ENCODE measurements at regions not wholly inside any gene's neighbourhood (a gene's known extent, or its start where the extent isn't known, plus 50 kb on each side); places are given as distances from the start of the nearest gene placed in this dataset.
A peak's percentile ranks its signal among the peaks of the same experiment; 100 is the strongest.

DNA sequence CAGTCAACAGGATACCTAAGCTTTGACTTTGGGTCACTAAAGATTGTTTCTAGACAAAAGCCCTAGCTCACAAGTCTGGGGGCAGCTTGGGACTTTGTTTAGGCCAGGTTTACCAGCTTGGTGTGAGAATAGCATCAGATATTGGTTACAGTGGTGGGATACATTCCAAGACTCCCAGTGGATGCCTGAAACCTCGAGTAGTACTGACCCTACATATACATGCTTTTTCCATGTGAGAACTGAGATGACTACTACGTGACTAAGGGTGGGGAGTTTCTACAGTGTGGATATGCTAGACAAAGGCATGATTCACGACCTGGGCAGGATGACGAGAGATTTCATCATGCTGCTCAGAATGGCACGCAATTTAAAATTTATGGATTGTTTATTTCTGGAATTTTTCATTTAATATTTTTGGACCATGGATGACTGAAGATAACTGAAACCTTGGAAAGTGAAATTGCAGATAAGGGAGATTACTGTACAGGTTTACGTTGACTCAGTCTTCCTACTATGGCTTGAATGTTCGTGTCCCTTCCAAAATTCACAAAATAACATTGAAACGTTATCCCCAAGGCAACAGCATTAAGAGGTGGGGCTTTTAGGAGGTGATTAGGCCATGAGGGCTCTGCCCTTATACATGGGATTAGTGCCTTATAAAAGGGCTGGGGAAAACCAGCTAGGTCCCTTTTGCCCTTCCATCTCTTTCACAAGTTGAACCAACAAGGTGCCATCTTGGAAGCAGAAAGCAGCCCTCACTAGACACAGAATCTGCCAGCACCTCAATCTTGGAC lies 50.2 kb upstream of the CTAGE1 start:
- peak; percentile 80 for DNase-seq (ENCODE audit: low read depth)
- in situ Hi-C loops (cut with HindIII; ENCODE audit: low pct_unique_long_range_greater_than_20kb, low sequenced_read_pairs) = no loop called here

DNA sequence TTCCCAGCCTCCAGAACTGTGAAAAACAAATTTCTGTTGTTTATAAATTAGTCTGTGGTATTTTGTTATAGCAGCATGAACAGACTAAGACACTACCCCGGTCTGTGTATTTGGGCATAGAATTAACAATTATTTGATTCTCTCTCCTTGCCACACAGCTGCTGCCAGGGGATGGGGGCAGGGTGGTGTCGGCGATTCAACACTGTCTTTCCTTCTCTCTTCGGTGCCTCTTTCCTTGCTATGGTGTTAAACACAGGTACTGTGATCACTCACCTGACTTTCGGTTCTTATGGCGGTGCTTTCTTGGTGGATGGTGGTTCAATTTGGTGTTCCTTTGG lies 50.8 kb upstream of the CTAGE1 start:
- in situ Hi-C loops (cut with HindIII; ENCODE audit: low pct_unique_long_range_greater_than_20kb, low sequenced_read_pairs) = no loop called here
- no peak for DNase-seq (ENCODE audit: low read depth)

DNA sequence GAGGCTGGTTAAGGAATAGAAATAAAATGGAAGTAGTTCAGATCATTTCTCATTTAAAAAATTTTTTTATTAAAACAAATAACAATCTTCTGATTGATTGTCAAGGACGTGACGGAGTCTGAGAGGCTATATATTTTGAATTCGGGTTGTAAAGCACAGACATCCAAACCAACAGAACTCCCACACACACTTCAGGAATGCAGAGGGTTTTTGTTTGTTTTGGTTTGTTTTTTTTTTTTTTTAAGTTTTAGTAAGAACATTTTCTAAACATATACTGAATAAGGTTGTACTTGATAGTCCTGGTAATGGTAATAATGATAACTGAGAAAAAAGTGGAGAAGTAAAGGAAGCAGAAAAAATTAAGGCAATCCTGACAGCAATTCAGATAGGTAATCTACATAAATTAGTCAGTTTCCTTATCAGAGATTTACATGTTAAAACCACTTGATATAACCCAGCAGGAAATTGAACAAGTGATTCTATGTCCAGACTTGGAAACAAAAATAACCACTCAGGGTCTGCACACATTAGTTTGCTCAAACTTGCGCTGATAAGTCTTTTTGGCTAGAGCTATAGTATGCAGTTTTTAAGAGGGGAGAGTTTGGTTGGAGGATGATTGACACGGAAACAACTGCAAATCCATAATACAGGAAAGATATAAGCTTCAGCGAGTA lies 51.5 kb upstream of the CTAGE1 start:
- no peak for DNase-seq (ENCODE audit: low read depth)
- in situ Hi-C loops (cut with HindIII; ENCODE audit: low pct_unique_long_range_greater_than_20kb, low sequenced_read_pairs) = no loop called here

DNA sequence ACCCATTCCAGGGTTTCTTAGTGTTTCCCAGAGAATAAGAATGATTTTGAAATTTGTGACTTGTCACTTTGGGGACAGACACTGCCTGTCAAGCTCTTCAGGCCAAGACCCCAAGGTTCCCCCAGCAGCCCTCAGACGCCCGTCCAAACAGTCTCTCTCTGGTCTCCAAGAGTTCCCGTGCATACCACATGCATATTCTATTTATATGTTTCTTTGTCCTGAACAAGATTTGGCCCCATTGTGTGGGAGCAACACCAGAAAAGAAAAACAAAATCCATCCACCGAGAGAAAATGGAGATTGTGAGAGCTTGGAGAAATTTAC lies 52.2 kb upstream of the CTAGE1 start:
- in situ Hi-C loops (cut with HindIII; ENCODE audit: low pct_unique_long_range_greater_than_20kb, low sequenced_read_pairs) = no loop called here

DNA sequence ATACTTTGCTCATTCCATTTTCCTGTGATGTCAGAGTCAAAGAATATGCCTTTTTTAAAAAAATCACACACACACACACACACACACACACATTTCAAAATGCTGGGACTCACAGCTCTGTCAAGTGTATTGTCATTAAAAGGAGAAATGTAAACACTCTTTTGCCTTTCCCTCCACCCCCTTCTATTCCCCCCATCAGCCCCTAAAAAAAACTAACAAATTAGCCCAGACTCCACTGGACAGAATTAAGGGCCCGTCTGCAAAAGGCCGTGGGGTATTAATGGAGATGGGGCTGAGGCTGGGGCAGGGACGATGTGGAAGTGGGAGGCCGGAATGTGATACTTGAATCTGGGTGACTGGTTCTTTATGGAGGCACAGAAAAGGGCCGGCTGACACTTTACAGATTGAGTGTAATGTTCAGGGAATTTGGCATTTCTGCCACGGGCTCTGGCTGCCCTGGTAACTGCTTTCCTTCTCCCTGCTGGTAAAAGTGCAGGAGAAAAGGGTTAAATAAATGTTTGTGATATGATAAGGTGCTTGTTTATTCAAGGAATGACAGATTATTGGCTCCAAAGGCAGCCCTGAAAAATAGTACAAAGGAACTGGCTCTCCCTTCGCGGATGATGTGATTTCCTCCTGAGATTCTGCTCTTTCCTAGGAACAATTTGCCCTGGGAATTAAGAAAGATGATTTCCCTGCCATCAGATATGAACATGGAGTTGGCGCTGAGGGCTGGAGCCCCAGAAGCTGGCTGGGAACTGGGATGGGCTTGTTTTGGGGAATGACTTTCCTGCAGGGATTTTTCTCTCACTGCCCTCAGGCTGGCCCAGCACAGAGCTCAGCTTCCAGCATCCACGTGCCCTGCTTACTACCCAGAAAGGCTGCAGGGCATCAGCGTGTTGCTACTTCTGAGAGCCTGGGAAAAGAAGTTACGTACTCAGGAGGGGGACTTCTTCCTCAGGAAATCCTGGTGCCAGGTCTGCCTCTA lies 52.8 kb upstream of the CTAGE1 start:
- DNase-seq (ENCODE audit: low read depth) = peak; percentile 45
- in situ Hi-C loops (cut with HindIII; ENCODE audit: low pct_unique_long_range_greater_than_20kb, low sequenced_read_pairs) = no loop called here

More for the DNA sequence above, 52.2 kb upstream of the CTAGE1 start:
- DNase-seq (ENCODE audit: low read depth) = no peak

DNA sequence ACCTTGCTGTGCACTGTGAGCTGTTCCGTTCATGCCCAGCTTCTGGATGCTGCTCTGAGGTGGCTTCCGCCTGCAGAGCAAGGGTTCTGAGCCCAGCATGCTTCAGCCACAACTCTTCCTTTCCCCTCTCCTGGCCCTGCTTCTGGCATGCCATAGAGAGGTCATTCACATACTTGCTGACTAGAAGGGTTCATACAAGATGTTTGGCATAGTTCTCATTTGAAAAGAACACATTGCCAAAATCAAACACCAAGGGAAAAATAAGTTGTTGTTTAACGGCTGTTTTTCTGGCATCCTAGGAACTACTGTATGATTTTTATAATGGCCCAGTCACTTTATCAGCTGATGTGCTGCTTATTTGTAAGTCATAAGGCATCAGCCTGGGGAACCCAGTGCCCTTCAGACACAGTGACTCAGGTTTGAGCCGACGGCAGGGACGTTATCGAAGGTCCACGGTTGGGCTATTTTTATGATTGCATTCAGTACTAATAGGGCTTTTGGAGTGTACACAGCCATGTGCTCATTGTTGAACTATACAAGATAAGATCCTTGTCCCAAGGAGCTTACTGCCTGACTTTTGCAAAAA lies 53.9 kb upstream of the CTAGE1 start:
- peak; percentile 22 for DNase-seq (ENCODE audit: low read depth)
- in situ Hi-C loops (cut with HindIII; ENCODE audit: low pct_unique_long_range_greater_than_20kb, low sequenced_read_pairs) = no loop called here

DNA sequence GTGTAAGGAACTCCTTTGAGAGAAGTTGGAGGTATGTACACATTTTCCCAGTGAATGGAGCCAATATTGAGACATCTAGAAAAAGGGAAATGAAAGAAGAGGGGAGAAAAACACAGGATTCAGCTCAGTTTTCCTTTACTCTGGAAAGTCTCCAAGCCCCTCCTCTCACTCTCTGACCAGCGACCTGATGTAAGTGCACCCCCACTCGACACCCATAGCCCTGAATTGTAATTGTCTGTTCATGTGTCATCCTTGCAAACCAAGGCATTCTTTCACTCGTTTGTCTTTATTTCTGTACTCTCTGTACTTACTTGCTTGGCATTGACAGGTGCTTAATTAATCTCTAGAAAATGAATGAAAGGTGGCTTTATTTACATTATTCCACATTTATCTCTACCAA lies 55.7 kb upstream of the CTAGE1 start:
- in situ Hi-C loops (cut with HindIII; ENCODE audit: low pct_unique_long_range_greater_than_20kb, low sequenced_read_pairs) = no loop called here
- DNase-seq (ENCODE audit: low read depth) = no peak

DNA sequence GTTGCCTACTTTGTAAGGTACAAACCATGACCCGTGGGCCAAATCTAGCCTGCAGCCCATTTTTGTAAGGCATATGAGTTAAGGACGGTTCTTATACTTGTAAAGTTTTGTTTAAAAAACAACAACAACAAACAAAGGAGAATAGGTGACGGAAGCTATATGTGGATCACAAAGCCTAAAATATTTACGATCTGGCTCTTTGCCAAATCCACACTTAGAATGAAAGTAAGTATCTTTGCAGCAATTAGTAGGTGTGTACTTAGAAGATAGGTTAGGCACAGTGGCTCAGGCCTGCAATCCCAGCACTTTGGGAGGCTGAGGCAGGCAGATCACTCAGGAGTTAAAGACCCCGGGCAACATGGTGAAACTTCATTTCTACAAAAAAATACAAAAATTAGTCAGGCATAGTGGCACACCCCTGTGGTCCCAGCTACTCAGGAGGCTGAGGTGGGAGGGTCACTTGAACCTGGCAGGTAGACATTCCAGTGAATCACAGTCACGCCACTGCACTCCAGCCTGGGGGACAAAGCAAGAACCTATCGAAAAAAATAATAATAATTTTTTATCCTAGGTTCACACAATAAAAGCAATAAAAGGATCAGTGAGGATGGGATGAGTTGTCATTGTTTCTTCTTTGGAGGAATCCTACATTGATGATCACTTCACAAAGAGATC lies 57.8 kb upstream of the CTAGE1 start:
- in situ Hi-C loops (cut with HindIII; ENCODE audit: low pct_unique_long_range_greater_than_20kb, low sequenced_read_pairs) = no loop called here
- no peak for DNase-seq (ENCODE audit: low read depth)

DNA sequence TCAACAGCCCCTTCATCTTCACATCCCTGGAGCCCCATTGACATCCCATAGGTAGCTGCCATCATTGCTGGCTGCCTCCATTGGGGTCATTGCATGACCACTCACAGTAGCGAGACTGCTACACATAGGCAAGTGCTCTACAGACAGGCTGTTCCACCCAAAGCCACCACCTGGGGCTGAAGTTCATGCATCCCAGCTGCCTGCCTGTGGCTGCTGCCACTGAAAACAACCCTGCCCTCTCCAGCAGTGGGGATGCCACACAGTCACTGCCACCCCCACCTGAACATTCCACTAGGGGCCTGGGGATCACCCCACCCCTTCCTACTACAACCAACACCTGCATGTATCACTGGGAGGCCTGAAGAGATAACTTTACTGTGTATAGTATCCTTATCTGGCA lies 59.5 kb upstream of the CTAGE1 start:
- in situ Hi-C loops (cut with HindIII; ENCODE audit: low pct_unique_long_range_greater_than_20kb, low sequenced_read_pairs) = no loop called here
- no peak for DNase-seq (ENCODE audit: low read depth)

DNA sequence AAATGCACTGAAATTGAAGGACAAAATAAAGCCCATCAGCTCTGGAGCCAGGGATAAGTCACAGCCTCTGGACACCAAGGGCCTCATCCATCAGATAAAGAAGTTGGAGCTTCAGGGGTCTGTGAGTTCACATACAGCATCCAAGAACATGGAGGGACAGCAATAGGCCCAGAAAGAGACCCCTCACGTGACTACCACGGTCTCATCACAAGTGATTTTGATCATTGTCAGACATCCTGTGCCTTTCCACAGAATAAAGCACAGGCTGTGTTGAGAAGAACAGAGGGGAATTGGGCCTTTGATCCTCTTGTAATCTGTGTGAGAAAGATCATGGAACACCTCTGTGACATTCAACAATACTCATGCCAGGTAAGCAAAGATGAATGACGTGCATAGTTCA lies 65.2 kb upstream of the CTAGE1 start:
- in situ Hi-C loops (cut with HindIII; ENCODE audit: low pct_unique_long_range_greater_than_20kb, low sequenced_read_pairs) = no loop called here
- no peak for DNase-seq (ENCODE audit: low read depth)

DNA sequence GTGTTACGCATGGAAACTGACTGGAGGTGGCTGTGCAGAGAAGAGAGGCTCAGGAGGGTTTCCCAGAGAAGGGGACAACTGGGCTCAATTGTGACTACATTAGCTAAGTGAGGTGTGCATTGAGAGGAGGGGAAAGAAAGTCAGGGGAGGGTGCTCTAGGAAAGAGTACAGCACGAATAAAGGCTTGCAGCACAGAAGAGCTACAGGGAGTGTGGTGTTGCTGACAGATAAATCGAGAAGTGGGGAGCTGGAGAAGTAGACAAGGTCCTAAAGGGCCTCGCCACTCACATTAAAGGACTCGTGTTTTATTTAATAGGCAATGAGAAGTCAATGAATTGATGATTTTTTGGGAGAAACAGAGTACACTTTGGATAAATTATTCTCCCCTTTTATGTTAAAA lies 65.7 kb upstream of the CTAGE1 start:
- in situ Hi-C loops (cut with HindIII; ENCODE audit: low pct_unique_long_range_greater_than_20kb, low sequenced_read_pairs) = no loop called here
- no peak for DNase-seq (ENCODE audit: low read depth)

DNA sequence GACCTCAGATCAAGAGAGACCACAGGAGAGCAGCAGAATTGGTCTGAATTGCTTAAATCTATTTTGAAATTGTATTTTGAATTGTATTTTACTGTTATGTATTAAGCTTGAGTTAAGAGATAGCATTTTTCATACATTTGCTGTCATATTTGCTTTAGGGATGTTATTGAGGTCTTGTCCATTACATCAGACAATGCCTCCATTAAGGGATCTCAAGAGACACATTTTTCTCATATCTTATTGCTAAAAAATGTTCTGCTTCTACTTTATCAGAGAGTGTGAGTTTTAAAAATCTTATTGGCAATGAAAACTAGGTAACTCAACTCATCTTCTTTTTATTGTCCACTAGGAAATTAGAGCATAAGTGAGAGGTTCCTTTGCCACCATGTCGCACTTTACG lies 66.8 kb upstream of the CTAGE1 start:
- DNase-seq (ENCODE audit: low read depth) = no peak
- in situ Hi-C loops (cut with HindIII; ENCODE audit: low pct_unique_long_range_greater_than_20kb, low sequenced_read_pairs) = no loop called here

DNA sequence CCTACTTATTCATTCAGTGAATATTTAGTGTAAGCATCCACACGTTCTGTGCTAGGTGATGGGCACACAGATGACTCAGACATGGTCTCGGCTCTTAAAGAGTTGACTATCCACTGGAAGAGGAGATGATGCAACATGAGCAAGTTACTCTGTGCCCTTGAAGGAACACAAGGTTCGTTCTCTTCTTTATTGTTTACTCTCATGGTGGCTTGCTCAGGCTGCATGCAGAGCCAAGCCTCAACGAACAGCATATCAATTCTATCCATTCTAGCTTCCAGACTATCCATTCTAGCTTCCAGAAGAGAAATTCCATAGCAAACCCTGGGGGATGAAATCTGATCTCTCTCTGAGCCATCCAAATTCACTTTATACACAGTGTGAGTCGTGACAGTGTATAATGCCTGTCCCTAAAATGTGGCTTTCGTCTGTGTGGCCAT lies 68.1 kb upstream of the CTAGE1 start:
- in situ Hi-C loops (cut with HindIII; ENCODE audit: low pct_unique_long_range_greater_than_20kb, low sequenced_read_pairs) = no loop called here
- DNase-seq (ENCODE audit: low read depth) = no peak

DNA sequence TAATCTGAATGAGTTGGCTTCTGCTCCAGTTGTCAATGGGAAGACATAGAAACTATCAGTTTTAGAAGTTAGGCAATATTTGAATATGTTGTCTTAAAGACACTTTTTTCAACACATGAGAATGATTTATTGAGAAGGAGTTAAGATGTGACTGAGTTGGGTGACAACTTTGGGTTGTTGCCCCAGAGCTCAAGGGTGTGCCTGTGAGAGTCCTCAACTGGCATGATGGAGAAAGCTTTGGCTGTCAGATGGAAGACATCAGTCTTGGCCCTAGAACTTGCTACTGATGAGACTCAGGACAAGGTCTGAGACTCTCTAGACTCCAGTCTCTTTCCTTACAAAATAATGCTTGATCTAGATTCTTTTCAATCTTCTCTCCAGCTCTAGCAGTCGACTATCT lies 69.0 kb upstream of the CTAGE1 start:
- no peak for DNase-seq (ENCODE audit: low read depth)
- in situ Hi-C loops (cut with HindIII; ENCODE audit: low pct_unique_long_range_greater_than_20kb, low sequenced_read_pairs) = no loop called here

DNA sequence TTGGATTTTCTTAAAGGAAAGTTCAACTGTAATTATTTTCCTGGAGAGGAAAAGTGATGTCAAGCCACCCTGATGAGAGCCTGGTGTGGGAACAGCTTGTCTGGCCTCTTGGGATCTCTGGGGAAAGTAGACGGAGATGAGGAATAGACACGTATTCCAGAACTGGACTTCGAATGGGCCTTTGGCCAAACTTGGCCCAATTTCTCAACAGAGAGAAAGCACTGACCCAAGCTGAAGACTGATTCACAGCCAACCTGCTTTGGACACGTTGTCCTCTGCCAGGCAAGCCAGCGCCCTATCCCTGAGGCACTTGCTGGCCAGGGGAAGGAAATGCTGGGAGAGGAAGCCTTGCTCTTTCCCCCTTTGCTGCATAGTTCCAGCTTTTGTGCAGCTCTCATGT lies 70.8 kb upstream of the CTAGE1 start:
- in situ Hi-C loops (cut with HindIII; ENCODE audit: low pct_unique_long_range_greater_than_20kb, low sequenced_read_pairs) = no loop called here
- no peak for DNase-seq (ENCODE audit: low read depth)

DNA sequence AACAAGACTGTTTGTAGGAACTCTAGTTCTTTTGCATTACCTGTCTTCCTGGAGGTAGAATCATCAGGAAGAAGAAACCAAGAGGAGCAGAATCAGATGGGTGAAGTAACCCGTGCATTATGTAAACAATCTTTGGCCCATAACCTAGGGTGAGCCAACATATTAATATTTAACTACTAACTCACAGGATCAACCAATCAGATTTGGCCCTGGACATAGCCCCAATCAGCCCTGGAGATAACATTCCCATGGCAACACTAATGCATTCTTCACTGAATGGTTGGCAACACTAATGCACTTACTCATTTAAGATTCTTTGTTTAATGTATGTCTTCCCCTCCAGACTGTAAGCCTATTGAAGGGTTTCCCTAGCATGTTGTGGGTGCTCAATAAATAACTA lies 72.0 kb upstream of the CTAGE1 start:
- in situ Hi-C loops (cut with HindIII; ENCODE audit: low pct_unique_long_range_greater_than_20kb, low sequenced_read_pairs) = no loop called here
- peak; percentile 67 for DNase-seq (ENCODE audit: low read depth)

DNA sequence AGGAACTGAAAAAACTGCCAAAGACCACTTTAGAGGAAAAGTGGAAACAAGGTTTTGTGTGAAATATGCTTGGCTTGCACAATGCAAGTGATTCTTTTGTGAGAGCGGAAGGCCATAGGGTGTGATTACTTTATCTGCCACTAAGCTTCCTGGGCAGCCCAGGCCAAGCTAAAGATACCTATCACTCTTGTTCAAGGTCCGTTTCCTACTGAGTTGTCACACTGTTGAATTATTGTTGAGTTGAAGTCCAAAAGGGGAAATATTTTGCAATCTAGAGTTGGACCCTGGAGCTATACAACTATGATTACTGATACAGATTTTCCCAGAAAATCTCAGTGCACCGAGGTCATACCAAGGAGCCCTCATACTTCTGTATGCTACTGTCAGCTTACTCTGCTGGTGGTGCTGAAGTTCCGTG lies 72.7 kb upstream of the CTAGE1 start:
- DNase-seq (ENCODE audit: low read depth) = no peak

DNA sequence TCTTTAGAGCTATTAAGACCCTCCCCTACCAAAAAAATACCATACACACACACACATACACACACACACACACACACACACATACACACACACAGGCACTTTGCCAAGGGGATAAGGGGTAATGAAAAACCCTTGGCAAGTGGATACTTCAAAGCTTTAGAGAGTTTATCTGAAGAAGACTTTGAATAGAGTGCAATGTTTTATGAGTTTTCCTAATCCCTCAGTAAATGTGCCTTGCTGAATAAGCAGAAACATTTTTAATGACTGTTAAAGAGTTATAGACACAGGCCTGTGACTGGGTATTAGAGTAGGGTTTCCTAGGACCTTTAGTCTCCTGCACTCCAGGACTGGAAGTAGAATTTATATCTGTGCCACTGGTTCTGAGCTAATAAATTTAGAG lies 75.5 kb upstream of the CTAGE1 start:
- no peak for DNase-seq (ENCODE audit: low read depth)
- in situ Hi-C loops (cut with HindIII; ENCODE audit: low pct_unique_long_range_greater_than_20kb, low sequenced_read_pairs) = no loop called here

More for the DNA sequence above, 72.7 kb upstream of the CTAGE1 start:
- in situ Hi-C loops (cut with HindIII; ENCODE audit: low pct_unique_long_range_greater_than_20kb, low sequenced_read_pairs) = no loop called here

All from Caki2 (cell line).